ENCODE measurements at regions not wholly inside any gene's neighbourhood (a gene's known extent, or its start where the extent isn't known, plus 50 kb on each side); places are given as distances from the start of the nearest gene placed in this dataset.
"Not testable (repeated sequence)": the region's sequence is repeated elsewhere in the genome, so short reads cannot be mapped to it uniquely, and the experiment has no call there.

- TF ChIP-seq ASH2L (IDR thresholded peaks at IDR 0.05; ENCODE audit: borderline replicate concordance, low read depth); CTCF (IDR thresholded peaks at IDR 0.05 in 2 of 3, conservative IDR thresholded peaks at IDR 0.05 in 1 of 3; ENCODE audit: control insufficient read depth in 2 of 3, extremely low read depth in 1 of 3, insufficient read depth in 1 of 3, low read depth in 3 of 3, low read length in 3 of 3); ZNF207 (IDR thresholded peaks at IDR 0.05; ENCODE audit: borderline replicate concordance); SMC3 (IDR thresholded peaks at IDR 0.05; ENCODE audit: borderline replicate concordance, low read length); SIN3A (IDR thresholded peaks at IDR 0.05; ENCODE audit: low read depth, low read length); ZNF384 (IDR thresholded peaks at IDR 0.05; ENCODE audit: borderline replicate concordance, low read depth, low read length); PBX3 (IDR thresholded peaks at IDR 0.05; ENCODE audit: insufficient replicate concordance, low read depth, low read length); EP300 (IDR thresholded peaks at IDR 0.05; ENCODE audit: borderline replicate concordance in 1 of 2, control insufficient read depth in 1 of 2, low read depth in 2 of 2, low read length in 2 of 2); EZH2 (IDR thresholded peaks at IDR 0.05; ENCODE audit: borderline replicate concordance, control insufficient read depth, low read depth, low read length); POLR2A (IDR thresholded peaks at IDR 0.05; ENCODE audit: low read depth, low read length); YY1 (IDR thresholded peaks at IDR 0.05; ENCODE audit: low read depth, low read length); POLR2AphosphoS5 (IDR thresholded peaks at IDR 0.05; ENCODE audit: low read length); E2F4 (IDR thresholded peaks at IDR 0.05; ENCODE audit: low read depth, low read length): not testable (repeated sequence)
These were observed 266.6 kb upstream of the CELF4 start for GRCh38 chr18:37832010-37832695.

Measured in GM12878 (cell line).